ENCODE measurements at regions not wholly inside any gene's neighbourhood (a gene's known extent, or its start where the extent isn't known, plus 50 kb on each side); places are given as distances from the start of the nearest gene placed in this dataset.

DNA sequence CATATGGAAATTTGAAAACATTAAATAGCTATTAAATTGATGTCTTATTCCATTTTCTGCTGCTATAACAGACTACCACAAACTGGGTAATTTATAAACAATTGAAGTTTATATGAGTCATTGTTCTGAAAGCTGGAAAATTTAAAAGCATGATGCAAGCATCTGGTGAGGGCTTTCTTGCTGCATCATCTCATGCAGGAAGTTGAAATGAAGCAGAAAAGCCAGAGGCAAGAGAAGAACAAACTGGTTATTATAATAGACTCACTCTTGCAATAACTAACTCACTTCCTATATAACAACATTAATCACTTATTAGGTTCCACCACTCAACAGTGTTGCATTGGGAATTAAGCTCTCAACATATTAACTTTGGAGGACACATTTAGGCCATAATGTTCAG is 1277.4 kb downstream of the LRFN5 start:
- peak; percentile 80 for DNase-seq

DNA sequence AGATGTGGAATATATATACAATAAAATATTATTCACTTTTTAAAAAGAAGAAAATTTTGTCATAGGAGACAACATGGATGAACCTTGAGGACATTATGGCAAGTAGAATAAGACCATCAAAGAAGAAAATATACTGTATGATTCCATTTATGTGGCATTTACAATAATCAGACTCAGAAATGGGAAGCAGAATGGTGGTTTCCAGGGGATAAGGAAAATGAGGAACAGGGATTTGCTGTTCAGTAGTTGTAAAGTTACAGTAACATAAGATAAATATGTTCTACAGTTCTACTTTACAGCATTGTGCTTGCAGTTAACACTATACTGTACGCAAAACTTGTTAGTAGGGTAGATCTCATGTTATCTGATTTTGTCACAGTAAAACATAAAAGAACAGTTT is 1271.0 kb downstream of the LRFN5 start:
- DNase-seq, result no peak

DNA sequence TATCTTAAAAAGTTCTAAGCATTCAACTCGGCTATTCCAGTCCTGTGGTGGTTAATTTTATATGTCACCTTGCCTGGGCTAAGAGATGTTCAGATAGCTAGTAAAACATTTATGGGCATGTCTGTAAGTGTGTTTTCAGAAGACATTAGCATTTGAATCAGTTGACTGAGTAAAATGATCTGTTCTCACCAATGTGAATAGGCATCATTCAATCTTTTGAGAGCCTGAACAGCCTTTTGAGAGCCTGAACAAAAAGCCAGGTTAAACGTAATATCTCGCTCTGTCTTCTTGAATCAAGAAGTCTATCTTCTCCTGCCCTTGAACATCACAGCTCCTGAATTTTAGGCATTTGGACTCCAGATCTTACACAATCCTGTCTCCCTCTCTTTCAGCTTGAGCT is 1266.1 kb downstream of the LRFN5 start:
- no peak for DNase-seq

DNA sequence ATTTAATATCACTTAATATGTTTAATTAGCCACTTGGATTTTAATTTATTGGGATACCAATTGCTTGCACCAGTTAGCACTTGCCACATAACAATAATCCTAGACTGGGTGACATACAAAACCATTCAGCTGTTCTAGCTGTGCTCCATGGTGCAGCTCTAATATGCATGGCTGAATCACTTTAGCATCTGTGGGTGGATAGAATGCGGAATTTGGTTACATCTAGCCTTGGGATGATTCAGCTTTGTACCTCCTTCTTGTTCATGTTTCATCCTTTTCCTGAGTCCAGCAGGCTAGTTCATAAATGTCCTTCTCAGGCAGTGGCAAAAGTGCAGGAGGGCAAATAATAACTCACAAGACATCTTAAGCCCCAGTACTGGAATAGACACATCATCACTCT is 1263.0 kb downstream of the LRFN5 start:
- peak; percentile 7 for DNase-seq

GRCh38 chr14:42862114-42862513 is 1255.4 kb downstream of the LRFN5 start:
- no peak for DNase-seq

- peak; percentile 17 for DNase-seq
Observed at GRCh38 chr14:42860371-42860770, 1253.7 kb downstream of the LRFN5 start.

DNA sequence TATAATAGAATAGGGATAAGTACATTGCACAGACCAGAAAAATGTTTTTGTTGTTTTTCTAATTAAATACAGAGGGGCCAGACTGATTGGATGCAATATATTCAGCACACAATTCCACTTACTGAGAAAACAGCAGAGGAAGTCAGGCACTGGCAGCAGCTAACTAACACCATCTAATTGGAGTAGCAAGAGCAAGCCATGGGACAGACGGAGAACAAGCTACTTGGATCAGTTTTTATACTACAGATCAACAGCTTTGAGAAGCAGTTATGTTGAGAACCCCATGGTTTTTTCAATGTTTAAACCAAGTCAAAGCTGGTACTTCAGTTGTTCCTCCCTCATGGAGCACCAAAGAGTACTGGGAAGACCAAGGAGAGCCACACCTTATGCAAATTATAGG is 1249.4 kb downstream of the LRFN5 start:
- no peak for DNase-seq

GRCh38 chr14:42855085-42855484 is 1248.4 kb downstream of the LRFN5 start:
- peak; percentile 19 for DNase-seq

DNA sequence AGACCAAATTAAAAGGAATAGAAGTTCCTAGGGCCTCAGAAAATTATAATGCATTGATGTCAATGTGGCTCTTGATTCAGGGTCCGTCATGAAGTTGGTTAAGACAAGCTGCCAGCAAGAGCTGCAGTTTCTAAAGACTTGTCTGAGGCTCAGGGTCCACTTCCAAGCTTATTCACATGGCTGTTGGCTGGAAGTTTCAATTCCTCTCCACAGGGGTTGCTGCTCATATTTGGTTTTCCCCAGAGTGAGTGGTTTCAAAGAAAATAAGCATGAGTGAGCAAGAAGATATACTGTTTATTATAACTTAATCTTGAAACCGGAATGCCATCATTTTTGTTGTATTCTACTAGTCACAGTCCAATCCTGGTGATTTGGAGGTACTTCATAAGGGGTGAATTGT is 1247.4 kb downstream of the LRFN5 start:
- peak; percentile 29 for DNase-seq

GRCh38 chr14:42848652-42849051 is 1242.0 kb downstream of the LRFN5 start:
- no peak for DNase-seq

- DNase-seq, result no peak
Observed at GRCh38 chr14:42814817-42815216, 1208.1 kb downstream of the LRFN5 start.

DNA sequence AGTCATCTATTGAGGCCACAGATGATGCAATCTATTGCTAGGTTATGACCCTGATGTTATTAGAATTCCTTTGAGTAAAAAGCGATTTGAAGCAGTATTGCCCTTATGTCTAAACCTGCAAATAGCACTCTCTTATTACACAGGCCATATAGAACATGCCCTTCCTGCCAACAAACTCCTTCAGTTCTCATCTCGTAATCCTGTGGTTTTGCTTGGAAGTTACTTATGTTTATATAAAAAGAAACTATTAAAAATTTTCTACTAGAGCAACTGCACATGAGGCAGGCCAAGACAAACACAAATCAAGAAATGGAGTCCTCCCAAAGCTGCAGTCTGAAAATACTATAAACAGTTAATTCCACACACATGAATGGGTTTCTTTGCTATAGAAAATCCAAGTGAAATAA is 1200.2 kb downstream of the LRFN5 start:
- peak; percentile 70 for DNase-seq

GRCh38 chr14:42804141-42804540 is 1197.5 kb downstream of the LRFN5 start:
- no peak for DNase-seq

DNA sequence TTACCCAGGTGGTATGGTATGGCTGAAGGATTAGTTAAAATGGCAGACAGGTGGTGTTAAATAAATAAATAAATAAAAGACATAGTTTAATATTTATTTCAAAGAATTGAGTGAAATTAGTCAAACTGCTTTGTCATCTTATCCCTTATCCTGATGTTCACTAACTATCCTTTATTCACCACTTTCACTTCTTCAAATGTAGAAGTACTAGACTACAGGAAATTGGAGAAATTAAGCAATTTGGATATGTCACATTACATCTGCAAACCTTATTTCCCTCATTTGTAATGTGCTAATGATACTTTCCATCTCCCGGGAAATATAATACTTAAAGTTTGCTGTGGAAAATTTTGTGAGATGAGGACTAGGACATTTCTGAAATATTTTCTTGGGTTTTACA is 1195.7 kb downstream of the LRFN5 start:
- DNase-seq, result no peak

- no peak for DNase-seq
Observed at GRCh38 chr14:42792166-42792565, 1185.5 kb downstream of the LRFN5 start.

- DNase-seq, result no peak
Observed at GRCh38 chr14:42782754-42783153, 1176.1 kb downstream of the LRFN5 start.

DNA sequence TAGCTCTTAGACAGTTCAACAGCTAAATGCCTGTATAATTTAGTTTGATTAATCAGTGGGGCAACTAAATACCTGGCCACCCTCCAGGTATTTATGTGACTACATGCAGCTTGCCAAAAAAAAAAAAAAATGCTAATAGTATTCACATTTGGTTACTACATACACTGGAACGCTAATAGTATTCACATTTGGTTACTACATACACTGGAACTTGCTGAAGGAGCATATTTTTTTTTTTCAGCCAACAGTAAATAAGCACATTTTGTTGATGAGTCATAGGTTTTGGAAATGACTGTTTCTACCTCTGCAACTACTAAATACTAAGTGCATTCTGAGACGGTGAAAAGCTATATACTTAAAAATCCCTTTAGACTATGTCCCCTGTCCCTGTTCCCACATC is 1172.3 kb downstream of the LRFN5 start:
- DNase-seq, result peak; percentile 3

- DNase-seq, result no peak
Observed at GRCh38 chr14:42750771-42751170, 1144.1 kb downstream of the LRFN5 start.

- DNase-seq, result no peak
Observed at GRCh38 chr14:42742084-42742483, 1135.4 kb downstream of the LRFN5 start.

DNA sequence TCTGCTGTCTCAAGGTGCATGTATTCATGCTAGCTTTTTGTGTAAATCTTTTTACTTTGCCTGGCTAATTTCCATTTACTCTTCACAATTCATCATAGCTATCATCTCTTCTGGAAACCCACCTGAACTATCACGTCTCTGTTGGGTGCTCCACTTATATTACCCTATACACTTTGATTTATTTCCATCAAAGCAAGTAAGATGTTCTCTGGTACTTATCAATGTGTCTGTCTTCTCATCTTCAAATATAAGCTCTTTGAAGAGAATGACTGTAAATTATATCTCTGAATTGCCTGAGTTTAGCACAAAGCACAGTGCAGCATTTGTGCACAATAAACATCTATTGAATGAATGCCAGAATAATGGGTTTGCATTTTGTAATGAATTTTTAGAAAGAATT is 1129.7 kb downstream of the LRFN5 start:
- DNase-seq, result no peak

DNA sequence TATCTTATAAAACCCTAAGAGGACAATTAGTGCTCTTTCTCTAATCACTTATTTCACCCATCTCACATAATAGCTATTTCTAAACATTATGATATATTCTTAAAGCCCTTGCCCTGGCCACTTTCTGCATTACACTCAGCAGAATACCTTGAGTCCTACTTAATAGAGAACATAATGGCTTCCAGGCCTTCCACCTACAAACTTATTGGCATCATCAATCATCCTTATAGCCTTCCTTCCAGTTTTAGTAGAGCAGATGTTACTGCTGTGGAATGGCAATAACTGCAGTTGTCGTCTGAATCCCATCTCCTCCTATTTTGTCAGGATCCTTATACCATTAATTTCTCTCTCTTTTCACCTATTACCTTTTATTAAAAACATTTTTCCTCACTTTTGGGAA is 1127.4 kb downstream of the LRFN5 start:
- DNase-seq, result no peak

DNA sequence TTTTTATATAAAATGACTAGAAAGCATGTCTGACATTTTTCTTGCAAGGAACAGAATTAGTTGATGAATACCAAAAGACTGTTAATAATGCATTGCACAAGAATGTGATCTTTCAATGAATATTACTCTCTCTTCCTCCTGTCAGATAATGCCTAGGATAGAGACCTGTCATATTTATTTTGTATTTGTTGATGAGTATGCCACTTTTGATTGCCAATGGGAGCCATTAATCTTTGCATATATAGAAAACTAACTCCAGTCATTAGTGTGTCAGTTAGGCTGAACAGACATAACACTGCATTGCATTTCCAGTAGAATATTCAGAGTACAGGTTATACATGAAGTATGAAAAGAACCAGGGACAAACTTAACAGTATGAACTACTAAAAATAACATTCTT is 1125.3 kb downstream of the LRFN5 start:
- DNase-seq, result no peak

- DNase-seq, result no peak
Observed at GRCh38 chr14:42731480-42731879, 1124.8 kb downstream of the LRFN5 start.

DNA sequence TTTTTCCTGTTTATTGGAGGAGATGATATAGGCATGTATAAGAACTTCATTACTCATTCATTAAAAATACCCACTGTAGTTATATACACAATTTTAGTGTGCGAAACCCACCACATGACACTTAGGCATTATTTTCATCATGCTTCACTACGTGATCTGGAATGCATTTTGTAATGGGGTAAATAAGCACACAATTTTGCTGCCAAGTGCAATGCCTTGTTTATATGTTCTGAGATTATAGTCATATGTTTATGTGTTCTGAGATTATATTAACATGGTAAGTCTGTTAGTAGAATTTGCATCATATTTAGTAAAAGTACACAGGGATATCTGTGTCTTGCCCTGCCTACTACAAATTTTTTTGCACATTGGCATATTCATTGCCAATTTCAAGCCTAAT is 1123.0 kb downstream of the LRFN5 start:
- DNase-seq, result no peak

- no peak for DNase-seq
Observed at GRCh38 chr14:42719391-42719790, 1112.7 kb downstream of the LRFN5 start.

- peak; percentile 61 for DNase-seq
Observed at GRCh38 chr14:42715316-42715715, 1108.6 kb downstream of the LRFN5 start.
